GM21423 (cell line): ENCODE measurements at regions not wholly inside any gene's neighbourhood (a gene's known extent, or its start where the extent isn't known, plus 50 kb on each side); places are given as distances from the start of the nearest gene placed in this dataset.

ENCODE experiments used
- ATAC-seq: cut with Tn5 transposase; IDR thresholded peaks from one replicate; pipeline ENCODE4 v1.9.1; 2021; ENCODE audit warnings: mild to moderate bottlenecking, moderate library complexity; ENCODE audit not compliant: unreplicated experiment

GRCh38 chr5:168214071-168214470 is 77.4 kb upstream of the WWC1 start:
- ATAC-seq, result no peak

GRCh38 chr5:168214886-168215285 is 76.6 kb upstream of the WWC1 start:
- ATAC-seq, result no peak

GRCh38 chr5:168215646-168216045 is 75.8 kb upstream of the WWC1 start:
- ATAC-seq, result no peak

- ATAC-seq, result no peak
Observed at GRCh38 chr5:168216989-168217388, 74.5 kb upstream of the WWC1 start.

GRCh38 chr5:168217497-168217896 is 73.9 kb upstream of the WWC1 start:
- ATAC-seq, result no peak

- no peak for ATAC-seq
Observed at GRCh38 chr5:168218746-168219145, 72.7 kb upstream of the WWC1 start.

GRCh38 chr5:168219515-168220410 is 71.7 kb upstream of the WWC1 start:
- ATAC-seq, result peak; percentile 85

- no peak for ATAC-seq
Observed at GRCh38 chr5:168224085-168224484, 67.4 kb upstream of the WWC1 start.

GRCh38 chr5:168226012-168226411 is 65.4 kb upstream of the WWC1 start:
- ATAC-seq, result no peak

- no peak for ATAC-seq
Observed at GRCh38 chr5:168227001-168227400, 64.4 kb upstream of the WWC1 start.

GRCh38 chr5:168227973-168228615 is 63.4 kb upstream of the WWC1 start:
- peak; percentile 100 for ATAC-seq

- ATAC-seq, result no peak
Observed at GRCh38 chr5:168228668-168229067, 62.8 kb upstream of the WWC1 start.

GRCh38 chr5:168234133-168234532 is 57.3 kb upstream of the WWC1 start:
- no peak for ATAC-seq

- no peak for ATAC-seq
Observed at GRCh38 chr5:168238463-168238862, 53.0 kb upstream of the WWC1 start.

- ATAC-seq, result no peak
Observed at GRCh38 chr5:168239325-168239724, 52.1 kb upstream of the WWC1 start.
